ENCODE measurements at regions not wholly inside any gene's neighbourhood (a gene's known extent, or its start where the extent isn't known, plus 50 kb on each side); places are given as distances from the start of the nearest gene placed in this dataset.

DNA sequence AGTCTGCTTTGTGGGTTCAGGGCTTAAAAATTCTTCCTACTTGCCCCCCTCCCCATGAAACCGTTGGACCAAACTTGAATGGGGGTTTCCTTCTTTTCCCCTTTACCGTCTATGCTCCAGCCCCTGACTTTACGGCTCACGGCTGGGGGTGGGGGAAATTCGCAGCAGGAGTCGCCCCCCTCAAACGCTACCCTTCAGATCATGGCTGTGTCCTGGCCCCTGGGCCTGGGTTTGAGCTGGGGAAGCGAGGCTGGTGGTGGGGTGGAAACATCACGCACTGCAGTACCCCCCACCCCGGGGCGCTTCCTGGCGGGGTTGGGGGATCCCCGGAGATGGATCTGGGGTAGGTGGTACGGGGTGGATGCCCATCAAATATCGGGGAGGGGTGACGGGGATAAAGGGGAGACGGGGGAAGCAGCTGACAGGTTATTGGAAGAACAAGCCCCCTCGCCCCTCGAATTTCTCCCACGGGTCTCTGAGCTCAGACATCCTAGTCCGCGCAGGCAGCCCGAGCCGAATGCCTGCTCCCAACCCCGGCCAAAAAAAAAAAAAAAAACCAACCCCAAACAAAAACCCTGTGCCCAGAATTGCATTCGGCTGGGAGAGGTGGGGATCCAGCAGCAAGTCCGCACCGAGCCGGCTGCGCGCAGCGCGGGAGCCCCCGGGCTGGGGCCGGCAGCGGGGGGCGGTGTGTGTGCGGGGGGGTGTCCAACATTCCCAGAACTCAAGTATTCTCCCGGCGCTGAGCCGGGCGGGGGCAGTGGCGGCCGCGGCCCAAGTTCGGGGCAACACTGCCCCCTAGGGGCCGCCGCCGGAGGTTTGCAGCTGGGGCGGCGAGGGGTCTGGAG lies 59.0 kb upstream of the ACOT11 start (continued):
- TF ChIP-seq EWSR1 (IDR thresholded peaks at IDR 0.05; ENCODE audit: borderline replicate concordance, low read depth, partially characterized antibody) (no peak), OTX1 (CRISPR knock-in tag; IDR thresholded peaks at IDR 0.05) (no peak), ZNF280B (CRISPR knock-in tag; IDR thresholded peaks at IDR 0.05) (no peak), KHSRP (IDR thresholded peaks at IDR 0.05) (no peak), ZNF316 (IDR thresholded peaks at IDR 0.05) (no peak), HINFP (tag; conservative IDR thresholded peaks at IDR 0.05; ENCODE audit: low read depth) (no peak), TAL1 (IDR thresholded peaks at IDR 0.05) (no peak), ZHX1 (conservative IDR thresholded peaks at IDR 0.05; ENCODE audit: low read length) (no peak), ZNF384 (IDR thresholded peaks at IDR 0.05; ENCODE audit: low read depth, low read length) (peak; percentile 96), ETS2 (tag; IDR thresholded peaks at IDR 0.05; ENCODE audit: borderline replicate concordance, poor library complexity, severe bottlenecking) (no peak), MCM7 (IDR thresholded peaks at IDR 0.05) (no peak)
- TF ChIP-seq, protein P1, sequence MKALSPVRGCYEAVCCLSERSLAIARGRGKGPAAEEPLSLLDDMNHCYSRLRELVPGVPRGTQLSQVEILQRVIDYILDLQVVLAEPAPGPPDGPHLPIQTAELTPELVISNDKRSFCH (CRISPR knock-in tag; IDR thresholded peaks at IDR 0.05): no peak
- TF ChIP-seq, protein P1 (tag; IDR thresholded peaks at IDR 0.05): no peak
- TF ChIP-seq, protein P2, sequence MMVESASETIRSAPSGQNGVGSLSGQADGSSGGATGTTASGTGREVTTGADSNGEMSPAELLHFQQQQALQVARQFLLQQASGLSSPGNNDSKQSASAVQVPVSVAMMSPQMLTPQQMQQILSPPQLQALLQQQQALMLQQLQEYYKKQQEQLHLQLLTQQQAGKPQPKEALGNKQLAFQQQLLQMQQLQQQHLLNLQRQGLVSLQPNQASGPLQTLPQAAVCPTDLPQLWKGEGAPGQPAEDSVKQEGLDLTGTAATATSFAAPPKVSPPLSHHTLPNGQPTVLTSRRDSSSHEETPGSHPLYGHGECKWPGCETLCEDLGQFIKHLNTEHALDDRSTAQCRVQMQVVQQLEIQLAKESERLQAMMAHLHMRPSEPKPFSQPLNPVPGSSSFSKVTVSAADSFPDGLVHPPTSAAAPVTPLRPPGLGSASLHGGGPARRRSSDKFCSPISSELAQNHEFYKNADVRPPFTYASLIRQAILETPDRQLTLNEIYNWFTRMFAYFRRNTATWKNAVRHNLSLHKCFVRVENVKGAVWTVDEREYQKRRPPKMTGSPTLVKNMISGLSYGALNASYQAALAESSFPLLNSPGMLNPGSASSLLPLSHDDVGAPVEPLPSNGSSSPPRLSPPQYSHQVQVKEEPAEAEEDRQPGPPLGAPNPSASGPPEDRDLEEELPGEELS (CRISPR knock-in tag; IDR thresholded peaks at IDR 0.05; ENCODE audit: borderline replicate concordance): no peak
- TF ChIP-seq, protein P3, sequence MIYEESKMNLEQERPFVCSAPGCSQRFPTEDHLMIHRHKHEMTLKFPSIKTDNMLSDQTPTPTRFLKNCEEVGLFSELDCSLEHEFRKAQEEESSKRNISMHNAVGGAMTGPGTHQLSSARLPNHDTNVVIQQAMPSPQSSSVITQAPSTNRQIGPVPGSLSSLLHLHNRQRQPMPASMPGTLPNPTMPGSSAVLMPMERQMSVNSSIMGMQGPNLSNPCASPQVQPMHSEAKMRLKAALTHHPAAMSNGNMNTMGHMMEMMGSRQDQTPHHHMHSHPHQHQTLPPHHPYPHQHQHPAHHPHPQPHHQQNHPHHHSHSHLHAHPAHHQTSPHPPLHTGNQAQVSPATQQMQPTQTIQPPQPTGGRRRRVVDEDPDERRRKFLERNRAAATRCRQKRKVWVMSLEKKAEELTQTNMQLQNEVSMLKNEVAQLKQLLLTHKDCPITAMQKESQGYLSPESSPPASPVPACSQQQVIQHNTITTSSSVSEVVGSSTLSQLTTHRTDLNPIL (CRISPR knock-in tag; IDR thresholded peaks at IDR 0.05): 0 out of 2 replicates have a peak, but pooled peaks have one; percentile 47

Data from K562 (cell line).